RWPE1 (cell line): ENCODE measurements at regions not wholly inside any gene's neighbourhood (a gene's known extent, or its start where the extent isn't known, plus 50 kb on each side); places are given as distances from the start of the nearest gene placed in this dataset.
"Not testable (repeated sequence)": the region's sequence is repeated elsewhere in the genome, so short reads cannot be mapped to it uniquely, and the experiment has no call there.

Experiments used
- CTCF ChIA-PET: fragments of 350-600 bp; sonication (Branson Sonifier 250); formaldehyde crosslinking; extraction: SDS; loops from one replicate; lab custom pipeline; 2021; lab: Yijun Ruan, JAX
- POLR2A ChIA-PET: fragments of 400-600 bp; formaldehyde crosslinking; extraction: SDS; loops from one replicate; lab custom pipeline; 2020; ENCODE audit warnings: antibody characterized with exemption; ENCODE audit not compliant: low non-redundant PET; lab: Yijun Ruan, JAX
- DNase-seq: peaks from one replicate; pipeline ENCODE4 v3.0.0; 2012; ENCODE audit warnings: low spot score
- H3K27ac ChIP-seq: fragments of 450-650 bp; 2 replicates; pipeline ENCODE4 v1.5.1; 2017
- CTCF ChIP-seq: fragments of 450-650 bp; conservative IDR thresholded peaks from 2 replicates; pipeline ENCODE4 v1.5.1; 2017; ENCODE audit warnings: low read depth, mild to moderate bottlenecking

GRCh38 chr2:228589115-228589514 is 407.6 kb upstream of the SPHKAP start:
- no peak for TF ChIP-seq CTCF
- ChIA-PET CTCF (no interaction called here), POLR2A (no interaction called here)
- no peak overlapping the region for H3K27ac ChIP-seq
- no peak for DNase-seq

- H3K27ac ChIP-seq, result no peak overlapping the region
- POLR2A ChIA-PET, result no interaction called here
- CTCF ChIA-PET, result no interaction called here
- TF ChIP-seq CTCF, result no peak
- DNase-seq, result no peak
These were observed 400.2 kb upstream of the SPHKAP start for GRCh38 chr2:228581731-228582130.

GRCh38 chr2:228575897-228576296 is 394.4 kb upstream of the SPHKAP start:
- DNase-seq, result no peak
- no peak for TF ChIP-seq CTCF
- CTCF ChIA-PET, result no interaction called here
- H3K27ac ChIP-seq, result no peak overlapping the region
- POLR2A ChIA-PET, result no interaction called here

GRCh38 chr2:228568275-228568674 is 386.8 kb upstream of the SPHKAP start:
- CTCF ChIA-PET, DNase-seq, H3K27ac ChIP-seq, POLR2A ChIA-PET: not testable (repeated sequence)

GRCh38 chr2:228561816-228562215 is 380.3 kb upstream of the SPHKAP start:
- no peak for DNase-seq
- POLR2A ChIA-PET, result no interaction called here
- CTCF ChIA-PET, result no interaction called here
- no peak overlapping the region for H3K27ac ChIP-seq
- TF ChIP-seq CTCF, result no peak

- POLR2A ChIA-PET, result no interaction called here
- no peak for TF ChIP-seq CTCF
- CTCF ChIA-PET, result no interaction called here
- no peak overlapping the region for H3K27ac ChIP-seq
- DNase-seq, result no peak
These were observed 378.4 kb upstream of the SPHKAP start for GRCh38 chr2:228559774-228560415.

GRCh38 chr2:228556717-228557116 is 375.2 kb upstream of the SPHKAP start:
- POLR2A ChIA-PET, result no interaction called here
- CTCF ChIA-PET, result interaction anchor here (0.5 kb wide), 1 partner anchor 56 kb away, joined by 3 read pairs; no protein-coding TSS in a partner anchor
- no peak for TF ChIP-seq CTCF
- no peak overlapping the region for H3K27ac ChIP-seq
- peak; percentile 26 for DNase-seq
